GM10266 (cell line): ENCODE measurements at regions not wholly inside any gene's neighbourhood (a gene's known extent, or its start where the extent isn't known, plus 50 kb on each side); places are given as distances from the start of the nearest gene placed in this dataset.

Experiments used
- DNase-seq: peaks from one replicate; pipeline ENCODE4 v3.0.0; 2012; ENCODE audit errors: extremely low spot score
- CTCF ChIP-seq: IDR thresholded peaks from 2 replicates; pipeline ENCODE4 v1.5.1; 2012; ENCODE audit warnings: mild to moderate bottlenecking, low read depth; ENCODE audit not compliant: control insufficient read depth, insufficient read depth; ENCODE audit errors: missing control alignments

GRCh38 chr20:21583486-21584168 is 69.8 kb upstream of the NKX2-2 start:
- DNase-seq = no peak
- no peak for TF ChIP-seq CTCF

DNA sequence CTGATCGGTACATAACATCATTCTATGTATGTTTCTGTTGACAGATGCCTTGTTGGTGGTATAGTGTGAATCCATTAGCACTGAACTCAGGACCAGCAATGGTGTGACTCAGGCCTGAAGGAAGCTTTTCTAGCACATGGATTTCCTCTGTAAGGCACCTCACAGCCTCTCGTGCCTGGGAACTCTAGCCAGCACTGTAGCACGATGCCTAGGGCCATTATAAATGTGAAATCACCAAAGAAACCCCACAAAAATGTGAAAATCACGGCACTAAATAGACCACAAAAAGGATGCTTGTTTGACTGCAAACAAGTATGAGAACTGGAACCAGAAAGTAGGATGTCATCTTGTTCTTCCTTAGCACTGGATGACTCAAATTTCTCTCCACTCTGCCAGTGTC is 63.7 kb upstream of the NKX2-2 start:
- DNase-seq = no peak
- TF ChIP-seq CTCF = no peak

- TF ChIP-seq CTCF = no peak
- no peak for DNase-seq
These were observed 62.3 kb upstream of the NKX2-2 start for GRCh38 chr20:21575981-21576740.

GRCh38 chr20:21575167-21575566 is 61.3 kb upstream of the NKX2-2 start:
- no peak for TF ChIP-seq CTCF
- DNase-seq = no peak

DNA sequence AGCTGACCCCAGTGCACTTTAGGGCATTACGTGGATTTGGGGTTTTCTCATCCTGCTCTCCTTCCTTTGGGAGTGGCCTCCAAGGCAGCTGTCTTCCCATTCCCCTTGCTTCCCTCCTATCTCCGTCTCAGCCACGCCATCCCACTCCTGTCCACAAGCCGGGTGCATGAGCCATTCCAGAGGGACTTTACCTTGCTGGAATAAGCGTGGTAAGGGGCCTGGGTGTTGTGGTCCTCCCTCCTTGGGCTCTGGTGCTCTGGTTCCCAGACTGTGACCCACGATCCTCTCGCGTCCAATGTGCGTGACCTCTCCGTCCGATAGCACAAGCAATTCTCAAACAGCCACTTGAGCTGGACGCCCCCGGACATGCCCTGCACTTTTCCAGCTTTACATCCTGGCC is 60.6 kb upstream of the NKX2-2 start:
- DNase-seq = no peak
- no peak for TF ChIP-seq CTCF

DNA sequence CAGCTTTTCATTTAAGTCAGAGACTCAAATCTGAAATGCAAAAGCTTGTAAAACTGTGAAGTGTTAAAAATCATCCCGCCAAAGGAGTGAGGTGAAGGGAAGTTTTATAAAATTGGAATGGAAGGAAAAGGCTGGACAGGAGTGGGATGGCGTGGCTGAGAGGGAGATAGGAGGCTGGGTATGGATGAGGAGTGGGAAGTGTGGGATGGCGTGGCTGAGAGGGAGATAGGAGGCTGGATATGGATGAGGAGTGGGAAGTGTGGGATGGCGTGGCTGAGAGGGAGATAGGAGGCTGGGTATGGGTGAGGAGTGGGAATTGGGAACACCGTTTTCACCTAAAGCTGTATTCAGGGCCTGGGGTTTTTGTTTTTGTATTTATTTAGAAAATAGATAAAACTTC is 59.4 kb upstream of the NKX2-2 start:
- TF ChIP-seq CTCF = no peak
- no peak for DNase-seq
